GDM1 (cell line): ENCODE measurements at regions not wholly inside any gene's neighbourhood (a gene's known extent, or its start where the extent isn't known, plus 50 kb on each side); places are given as distances from the start of the nearest gene placed in this dataset.
"Not testable (repeated sequence)": the region's sequence is repeated elsewhere in the genome, so short reads cannot be mapped to it uniquely, and the experiment has no call there.

Source experiments
- DNase-seq: peaks from one replicate; lab custom pipeline; 2025; lab: John Stamatoyannopoulos, UW

DNA sequence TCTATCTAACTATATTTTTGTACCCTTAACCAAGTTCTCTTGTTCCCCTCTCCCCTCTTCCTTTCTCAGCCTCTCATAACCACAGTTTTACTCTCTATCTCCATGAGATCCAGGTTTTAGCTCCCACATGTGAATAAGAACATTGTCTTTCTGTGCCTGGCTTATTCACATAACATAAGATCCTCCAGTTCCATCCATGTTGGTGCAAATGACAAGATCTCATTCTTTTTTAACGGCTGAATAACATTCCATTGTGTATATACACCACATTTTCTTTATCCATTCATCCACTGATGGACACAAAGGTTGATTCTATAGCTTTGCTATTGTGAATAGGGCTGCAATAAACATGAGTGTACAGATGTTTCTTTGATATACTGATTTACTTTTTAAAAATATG, 83.9 kb upstream of the TMEM178A start:
- DNase-seq = no peak

DNA sequence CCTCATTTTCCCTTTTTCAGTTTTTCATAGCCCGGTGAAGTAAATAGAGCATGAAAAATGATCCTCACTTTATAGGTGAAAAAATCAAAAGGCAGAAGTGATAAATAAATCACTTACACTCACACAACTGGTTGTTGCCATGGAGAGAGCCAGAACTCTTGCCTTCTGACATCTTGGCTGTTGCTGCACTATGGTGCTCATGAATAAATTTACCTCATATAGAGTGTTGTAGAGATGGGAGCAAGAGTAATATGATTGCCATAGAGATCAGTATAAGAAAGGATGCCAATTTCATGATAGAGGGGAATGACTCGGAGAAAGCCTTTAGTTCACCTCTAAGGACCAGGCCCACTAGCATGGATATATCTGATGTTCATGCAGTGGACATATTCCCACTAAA, 82.5 kb upstream of the TMEM178A start:
- DNase-seq = no peak

DNA sequence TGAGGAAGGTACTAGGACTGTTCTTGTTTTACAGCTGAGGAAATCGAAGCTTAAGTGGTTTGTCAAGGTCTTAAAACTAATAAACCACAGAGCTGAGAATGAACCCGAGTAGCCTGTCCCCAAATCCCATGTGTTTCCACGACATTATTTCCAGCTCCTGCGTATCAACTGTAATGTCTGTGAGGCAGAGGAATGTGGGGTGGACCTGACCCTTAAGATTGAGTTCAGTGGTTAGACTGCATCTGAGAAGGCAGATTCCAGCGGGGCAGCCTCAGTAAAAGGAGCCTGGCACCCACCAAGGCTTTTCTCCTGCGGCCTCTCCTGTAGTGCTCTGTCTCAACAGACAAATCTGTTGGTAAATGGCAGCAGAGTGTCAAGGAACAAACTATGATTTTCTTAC, 81.9 kb upstream of the TMEM178A start:
- no peak for DNase-seq

DNA sequence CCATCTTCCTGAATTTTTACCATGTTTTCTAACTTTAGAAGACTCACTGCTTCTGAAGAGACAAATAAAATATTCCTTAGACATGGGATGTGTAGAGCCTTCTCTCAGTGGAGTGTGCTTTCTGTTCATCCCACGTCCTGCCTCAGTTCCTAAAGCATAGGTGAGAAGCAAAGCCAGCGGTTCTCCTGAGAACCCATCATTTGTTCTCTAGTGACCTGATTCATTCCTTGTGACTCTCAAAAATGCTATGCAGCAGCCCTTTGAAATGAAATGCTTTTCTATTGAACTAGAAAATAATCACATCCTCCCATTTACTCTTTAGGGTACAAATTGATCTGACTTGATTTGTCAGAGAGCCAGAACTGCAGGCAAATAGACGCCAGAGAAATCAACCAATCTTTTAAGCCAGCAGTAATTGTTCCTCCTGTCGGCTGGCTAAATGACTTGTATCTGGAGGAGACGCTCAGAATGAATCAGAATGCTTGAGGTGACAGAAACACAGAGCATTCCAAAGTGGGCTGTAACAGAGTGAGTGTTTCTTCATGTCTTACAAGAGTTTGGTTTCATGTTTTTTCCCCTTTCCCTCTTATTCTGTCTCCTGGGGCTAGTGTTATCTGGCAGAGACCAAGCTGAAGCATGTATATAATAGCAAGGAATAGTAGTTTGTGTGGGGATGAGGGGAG, 81.3 kb upstream of the TMEM178A start:
- DNase-seq = no peak

DNA sequence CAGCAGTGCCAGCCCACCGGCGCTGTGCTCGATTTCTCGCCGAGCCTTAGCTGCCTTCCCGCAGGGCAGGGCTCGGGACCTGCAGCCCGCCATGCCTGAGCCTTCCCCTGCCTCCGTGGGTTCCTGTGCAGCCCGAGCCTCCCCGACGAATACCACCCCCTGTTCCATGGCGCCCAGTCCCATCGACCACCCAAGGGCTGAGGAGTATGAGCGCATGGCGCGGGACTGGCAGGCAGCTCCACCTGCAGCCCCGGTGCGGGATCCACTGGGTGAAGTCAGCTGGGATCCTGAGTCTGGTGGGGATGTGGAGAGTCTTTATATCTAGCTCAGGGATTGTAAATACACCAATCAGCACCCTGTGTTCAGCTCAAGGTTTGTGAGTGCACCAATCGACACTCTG, 80.2 kb upstream of the TMEM178A start:
- DNase-seq = not testable (repeated sequence)

DNA sequence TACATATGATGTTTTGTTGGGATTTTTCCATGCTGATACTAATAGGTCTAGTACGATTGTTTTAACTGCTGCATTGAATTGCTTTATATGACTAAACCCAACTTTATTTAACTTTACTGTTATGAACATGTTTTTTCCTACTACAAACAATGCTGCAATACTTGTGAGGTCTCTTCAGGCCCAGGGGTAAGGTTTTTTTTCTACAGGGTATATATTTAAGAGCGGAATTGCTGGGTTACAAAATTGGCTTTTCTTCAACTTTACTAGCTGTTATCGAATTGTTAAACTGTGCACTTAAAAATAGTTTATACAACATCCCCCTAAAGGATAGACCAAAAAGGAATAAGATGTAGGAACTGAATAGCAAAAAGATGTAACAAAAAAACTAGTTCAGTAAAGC, 78.5 kb upstream of the TMEM178A start:
- DNase-seq = no peak

DNA sequence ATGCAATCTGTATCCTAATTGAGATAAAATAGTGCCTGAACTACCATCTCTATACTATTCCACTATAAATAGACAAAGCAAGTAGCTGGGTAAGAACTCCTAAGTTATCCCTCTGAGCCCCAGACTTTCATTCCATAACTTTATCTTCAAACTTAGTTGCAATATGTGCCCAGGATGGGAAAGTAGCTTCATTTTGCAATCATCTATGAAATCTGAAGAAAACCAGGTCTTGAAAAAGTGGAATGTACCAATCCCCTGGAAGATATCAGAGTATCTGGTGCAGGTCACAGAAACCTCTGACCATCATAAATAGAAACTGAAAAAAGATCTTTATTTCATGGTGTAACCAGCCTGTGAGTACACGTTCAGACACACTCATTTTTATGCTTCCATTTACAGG, 78.1 kb upstream of the TMEM178A start:
- no peak for DNase-seq

DNA sequence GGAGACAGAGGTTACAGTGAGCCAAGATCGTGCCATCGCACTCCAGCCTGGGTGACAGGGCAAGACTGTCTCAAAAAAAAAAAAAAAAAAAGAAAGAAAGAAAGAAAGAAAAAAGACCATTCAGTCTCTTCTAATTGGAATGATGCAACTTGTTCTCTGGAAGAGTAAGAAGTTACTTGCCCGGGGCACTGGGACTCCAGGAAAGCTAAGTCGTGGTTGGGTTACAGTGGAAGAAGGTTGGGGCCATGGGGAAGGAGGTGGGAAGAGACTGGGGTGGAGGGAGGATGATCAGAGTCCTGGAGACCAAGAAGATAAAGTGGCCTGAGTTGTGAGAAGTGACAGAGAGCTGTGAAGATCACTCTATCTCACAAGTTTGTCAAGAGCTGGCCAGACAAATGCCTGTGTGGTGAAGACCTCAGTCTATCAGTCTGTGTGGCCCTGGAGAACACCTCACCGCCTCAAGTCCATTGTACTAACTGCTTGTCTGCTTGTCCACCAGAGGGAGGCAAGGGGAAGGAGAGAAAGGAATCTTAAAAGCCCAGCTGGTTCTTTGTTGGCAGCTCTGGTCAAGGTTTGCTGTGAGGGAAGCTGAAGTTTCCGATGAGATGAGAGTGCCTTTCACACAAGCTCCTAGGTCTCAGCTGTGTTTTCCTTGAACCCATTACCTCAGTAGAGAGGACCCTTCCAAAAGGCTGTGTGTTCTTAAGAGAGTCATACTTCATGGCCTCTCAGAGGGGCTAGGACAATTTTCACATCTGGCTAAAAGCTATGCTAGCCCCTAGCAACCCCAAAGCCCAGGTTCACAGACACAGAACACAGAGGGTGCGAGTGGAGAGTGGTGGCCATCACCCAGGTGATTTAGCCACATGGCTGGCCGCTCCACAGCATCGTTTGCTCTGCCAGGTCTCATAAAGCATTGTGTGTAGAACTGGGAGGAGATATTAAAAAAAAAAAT, 72.0 kb upstream of the TMEM178A start:
- DNase-seq = peak; percentile 68

DNA sequence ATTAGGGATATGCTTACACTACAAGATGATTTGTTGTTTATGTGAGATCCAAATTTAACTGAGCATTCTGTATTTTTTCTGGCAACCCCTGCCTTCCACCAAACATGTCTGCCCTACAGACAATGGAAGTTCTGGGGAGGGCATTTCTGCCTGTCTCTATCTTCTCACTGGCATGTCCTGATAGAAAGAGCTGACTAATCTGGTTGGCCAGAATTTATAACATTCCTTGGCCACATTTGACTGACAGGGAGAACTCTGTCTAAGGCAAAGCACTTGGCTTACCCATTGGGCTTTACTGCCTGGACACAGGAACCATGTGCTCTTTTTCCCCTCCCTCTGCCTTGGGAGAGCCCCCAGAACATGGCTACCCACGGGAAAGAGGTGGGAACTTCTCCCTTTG, 70.6 kb upstream of the TMEM178A start:
- DNase-seq = no peak

DNA sequence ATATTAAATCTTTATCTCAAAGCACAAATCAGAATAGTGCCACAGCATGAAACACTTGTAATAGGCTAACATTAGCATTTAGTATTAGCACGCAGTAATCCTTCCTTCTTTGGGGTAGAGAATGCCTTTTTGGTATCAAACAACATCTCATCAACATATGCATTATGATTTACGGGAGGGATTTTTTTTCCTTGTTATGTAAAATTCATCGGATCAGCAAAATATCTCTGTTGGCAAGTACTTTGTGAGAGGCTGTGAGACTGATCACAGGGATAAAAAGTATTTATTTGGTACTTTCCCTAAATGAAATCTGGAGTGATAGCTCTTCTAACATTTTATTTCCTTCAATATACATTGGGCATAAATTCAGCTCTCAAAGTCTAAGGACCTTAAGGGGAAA, 68.4 kb upstream of the TMEM178A start:
- no peak for DNase-seq

DNA sequence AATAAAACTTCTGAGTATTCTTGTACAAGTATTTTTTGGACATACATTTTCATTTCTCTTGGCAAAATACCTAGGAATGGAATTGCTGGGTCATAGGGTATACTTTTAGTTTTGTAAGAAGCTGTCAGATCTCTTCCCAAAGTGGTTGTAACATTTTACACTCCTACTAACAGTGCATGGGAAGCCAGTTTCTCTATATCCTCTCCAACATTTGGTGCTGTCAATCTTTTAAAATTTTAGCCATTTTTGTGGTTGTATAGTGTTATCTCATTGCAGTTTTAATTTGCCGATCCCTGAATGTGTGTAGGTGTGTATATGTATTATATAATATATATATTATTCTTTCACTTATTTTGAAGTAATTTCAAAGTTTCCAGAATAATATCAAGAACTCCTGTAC, 63.1 kb upstream of the TMEM178A start:
- no peak for DNase-seq

DNA sequence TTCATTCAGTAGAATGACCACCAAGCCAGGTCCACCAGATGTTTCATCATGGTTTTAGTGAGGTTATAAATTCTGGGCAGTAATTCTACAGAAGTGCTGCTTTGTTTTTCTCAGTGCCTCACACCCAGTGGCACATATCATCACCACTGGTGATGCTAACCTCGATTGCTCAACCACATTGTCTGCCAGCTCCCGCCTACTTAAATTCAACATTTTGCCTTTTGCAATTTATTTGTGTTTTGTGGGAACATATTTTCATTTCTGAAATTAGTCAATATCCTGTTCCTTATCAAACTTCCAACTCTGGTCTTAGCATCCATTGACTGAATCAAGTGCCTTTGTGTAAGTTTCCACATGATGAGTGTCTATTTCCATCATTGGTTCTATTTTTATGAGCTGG, 62.3 kb upstream of the TMEM178A start:
- DNase-seq = no peak

DNA sequence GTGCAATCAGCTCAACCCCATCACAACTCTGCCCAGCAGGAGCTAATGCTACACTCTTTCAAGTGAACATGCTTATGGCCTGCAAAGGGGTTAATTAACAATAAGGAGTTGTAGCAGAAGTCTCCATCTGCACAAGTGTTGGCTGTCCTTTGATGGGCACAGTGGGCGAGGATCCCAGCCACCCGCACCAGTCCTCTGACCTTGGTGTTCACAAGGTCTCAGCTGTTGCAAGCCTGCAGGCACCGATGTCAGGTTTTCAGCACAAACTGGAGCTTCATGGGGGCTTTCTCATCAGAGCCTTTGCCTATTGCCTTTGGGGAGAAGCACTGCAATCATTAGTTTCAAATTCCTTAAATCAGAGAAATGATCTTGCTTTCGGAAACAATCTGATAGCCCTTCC, 60.9 kb upstream of the TMEM178A start:
- DNase-seq = no peak

DNA sequence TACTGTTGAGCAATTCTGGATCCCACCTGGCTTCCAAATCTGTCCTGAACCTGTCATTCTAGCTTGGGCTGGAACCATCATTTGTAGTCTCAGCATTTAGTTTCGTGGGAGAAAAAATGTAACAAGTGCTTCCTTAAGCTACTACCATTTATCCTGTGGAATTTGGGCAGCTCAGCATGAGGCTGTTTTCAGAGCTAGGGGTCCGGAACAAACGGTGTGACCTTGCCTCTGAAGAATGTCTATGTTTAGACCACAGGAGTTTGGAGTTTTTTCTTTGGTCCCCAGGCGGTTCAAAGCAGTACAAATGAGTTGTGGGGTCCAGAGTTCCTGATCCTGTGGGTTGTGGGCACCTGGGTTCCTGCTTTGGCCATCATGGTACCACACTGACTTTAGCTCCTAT, 59.1 kb upstream of the TMEM178A start:
- no peak for DNase-seq

DNA sequence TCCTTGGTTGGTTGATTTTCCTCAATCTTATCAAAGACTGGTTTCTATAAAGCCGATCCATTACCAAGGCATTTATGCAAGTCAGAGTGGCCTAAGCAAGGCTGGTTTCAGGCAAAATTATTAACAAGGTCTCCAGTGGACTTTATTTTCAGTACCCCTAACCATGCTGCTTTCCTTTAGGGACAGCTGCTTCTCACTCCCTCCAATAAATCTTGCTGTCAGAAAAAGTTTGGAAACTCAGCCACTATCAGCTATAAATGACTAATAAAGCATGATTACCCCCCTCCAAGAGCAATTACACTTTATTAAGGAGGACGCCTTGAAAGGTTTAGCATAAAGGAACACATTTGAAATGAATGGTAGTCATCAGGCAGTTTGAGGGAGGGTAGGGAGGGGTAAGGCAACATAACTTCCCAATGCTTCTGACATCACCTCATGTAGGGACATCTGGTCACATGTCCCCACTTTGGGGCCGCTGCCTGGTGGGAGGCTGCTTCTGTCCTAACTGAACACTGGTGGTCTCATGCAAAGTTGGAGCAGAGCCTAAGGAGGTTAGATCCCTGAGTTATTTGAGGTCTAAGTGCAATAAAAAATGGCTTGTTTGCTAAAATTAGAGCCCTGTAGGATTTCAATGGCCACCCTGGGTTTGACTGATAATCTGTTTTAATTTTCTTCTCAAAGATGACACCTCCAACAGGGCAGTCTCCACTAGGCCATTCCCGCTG, 58.0 kb upstream of the TMEM178A start:
- no peak for DNase-seq

DNA sequence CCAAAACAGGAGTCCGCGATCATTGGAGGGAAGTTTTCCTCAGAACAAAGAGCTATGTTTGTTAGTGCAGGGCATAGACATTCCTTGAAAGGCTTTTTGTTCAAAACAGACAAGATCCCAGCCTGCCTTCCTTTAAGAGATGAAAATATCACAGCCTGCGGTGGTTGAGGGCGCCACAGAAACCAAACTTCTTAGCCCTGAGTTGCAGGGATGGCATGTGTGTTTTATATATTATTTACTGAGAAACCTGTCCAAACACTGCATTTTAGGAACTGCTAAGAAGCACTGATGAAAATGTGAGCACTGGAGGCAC, 57.5 kb upstream of the TMEM178A start:
- DNase-seq = no peak

DNA sequence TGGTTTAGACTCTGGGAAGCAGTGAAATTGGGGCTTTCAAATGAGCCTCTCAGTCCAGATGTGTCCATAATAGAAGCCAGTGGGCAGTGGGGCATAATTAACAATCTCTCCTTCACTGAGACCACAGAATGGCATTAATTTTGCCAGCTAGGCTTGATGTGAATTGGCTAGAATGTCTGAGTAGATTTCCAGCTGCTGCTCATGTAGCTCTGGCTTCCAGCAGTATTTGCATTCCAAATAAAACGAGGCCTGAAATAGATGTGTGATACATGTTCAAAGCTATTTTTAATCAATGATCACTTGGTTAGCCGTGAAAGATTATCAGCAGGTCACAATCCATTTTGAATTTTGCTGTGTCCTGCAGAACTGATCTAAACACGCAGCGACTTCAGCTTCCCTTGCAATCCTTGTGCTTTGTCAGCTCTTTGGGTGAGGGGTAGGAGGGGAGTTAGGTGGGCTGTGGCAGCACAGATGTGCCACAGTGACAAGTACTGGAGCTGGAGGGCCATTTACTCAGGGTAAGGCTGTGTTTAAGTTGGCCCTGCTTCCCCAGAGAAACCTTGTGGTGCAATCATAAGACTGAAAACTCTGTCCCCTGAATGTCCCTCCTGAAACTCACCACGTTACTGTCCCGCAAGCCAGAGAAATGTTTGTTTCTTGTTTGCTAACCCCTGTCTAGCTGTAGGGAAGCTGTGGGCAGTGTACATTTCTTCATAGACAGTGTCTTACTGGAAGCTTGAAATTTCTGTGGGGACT, 56.9 kb upstream of the TMEM178A start:
- DNase-seq = peak; percentile 26

DNA sequence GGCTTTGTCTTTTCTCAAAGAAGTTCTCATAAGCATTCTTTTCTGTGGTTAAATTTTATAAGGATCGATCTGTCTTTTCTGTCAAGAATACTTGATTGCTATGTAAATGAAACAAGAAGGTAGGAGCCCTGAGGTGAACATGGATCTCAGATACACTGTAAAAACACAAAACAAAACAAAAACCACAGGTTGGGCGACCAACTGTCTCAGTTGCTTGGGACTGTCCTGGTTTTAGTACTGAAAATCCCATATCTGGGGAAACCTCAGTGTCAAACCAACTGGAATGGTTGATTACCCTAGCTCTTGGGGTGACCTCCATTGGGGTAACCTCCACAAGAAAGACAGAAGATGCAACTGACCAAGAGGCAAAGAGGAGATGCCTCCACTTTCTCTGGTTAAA, 55.8 kb upstream of the TMEM178A start:
- no peak for DNase-seq

DNA sequence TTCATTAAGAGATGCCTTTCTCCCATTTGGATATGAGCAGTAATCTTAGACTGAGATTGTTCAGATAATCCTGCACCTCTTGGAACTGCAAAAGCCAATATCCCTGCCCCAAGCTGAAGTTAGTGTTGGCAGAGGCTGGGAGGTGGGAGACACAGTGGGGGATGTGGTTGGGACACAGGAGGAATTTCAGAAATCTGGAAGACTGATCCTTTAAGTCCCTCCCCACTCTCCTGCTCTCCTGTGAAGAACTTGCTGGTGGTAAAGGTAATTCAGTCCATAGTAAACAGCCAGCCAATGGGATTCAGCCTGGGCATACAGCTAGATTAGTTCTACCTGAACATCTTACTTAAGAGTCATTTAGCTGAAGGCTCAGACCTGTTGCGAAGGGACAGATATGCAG, 50.0 kb upstream of the TMEM178A start:
- no peak for DNase-seq
